Neuronal stem cell (in vitro differentiated cells): ENCODE measurements at regions not wholly inside any gene's neighbourhood (a gene's known extent, or its start where the extent isn't known, plus 50 kb on each side); places are given as distances from the start of the nearest gene placed in this dataset.

Experiments
- DNase-seq: peaks from one replicate; pipeline ENCODE4 v3.0.0-alpha.2; 2013; ENCODE audit warnings: low spot score
- H2AFZ ChIP-seq: one replicate; pipeline ENCODE4 v1.6.1; 2013; ENCODE audit warnings: mild to moderate bottlenecking, low read length, inconsistent platforms
- H2AK5ac ChIP-seq: 2 replicates; pipeline ENCODE4 v1.6.1; 2013; ENCODE audit warnings: low read depth, mild to moderate bottlenecking, inconsistent platforms, low read length, moderate library complexity, mixed read lengths
- H2BK120ac ChIP-seq: 2 replicates; pipeline ENCODE4 v1.6.1; 2013; ENCODE audit warnings: low read depth, mild to moderate bottlenecking, inconsistent platforms, low read length, moderate library complexity, mixed read lengths
- H2BK12ac ChIP-seq: one replicate; pipeline ENCODE4 v1.6.1; 2013; ENCODE audit warnings: low read length, inconsistent platforms
- H2BK15ac ChIP-seq: 2 replicates; pipeline ENCODE4 v1.6.1; 2013; ENCODE audit warnings: mild to moderate bottlenecking, low read length, inconsistent platforms, mixed read lengths
- H2BK5ac ChIP-seq: one replicate; pipeline ENCODE4 v1.6.1; 2013; ENCODE audit warnings: inconsistent platforms, mild to moderate bottlenecking, low read length, moderate library complexity
- H3K14ac ChIP-seq: one replicate; pipeline ENCODE4 v1.6.1; 2013; ENCODE audit warnings: low read length, inconsistent platforms
- H3K18ac ChIP-seq: 2 replicates; pipeline ENCODE4 v1.6.1; 2013; ENCODE audit warnings: low read length, inconsistent platforms
- H3K23ac ChIP-seq: 2 replicates; pipeline ENCODE4 v1.6.1; 2013; ENCODE audit warnings: low read depth, mild to moderate bottlenecking, mixed read lengths, low read length, inconsistent platforms; ENCODE audit not compliant: poor library complexity
- H3K27ac ChIP-seq: replicated peaks from 3 replicates; pipeline ENCODE4 v1.5.1; 2013; ENCODE audit warnings: low read length, inconsistent platforms
- H3K27me3 ChIP-seq, 3 experiments: 2 replicates each; pipeline ENCODE4 v1.6.1; 2013; ENCODE audit warnings: low read length in 3 of 3, mild to moderate bottlenecking in 2 of 3, inconsistent platforms in 1 of 3, low read depth in 1 of 3, mixed read lengths in 1 of 3, moderate library complexity in 1 of 3; ENCODE audit not compliant: control insufficient read depth in 3 of 3, insufficient read depth in 3 of 3
- H3K36me3 ChIP-seq, 2 donors: replicated peaks in 1 of 2; 2 replicates each; pipeline ENCODE4 v1.6.1; 2013; ENCODE audit warnings: low read length in 2 of 2; ENCODE audit not compliant: control insufficient read depth in 2 of 2, insufficient read depth in 2 of 2
- H3K4ac ChIP-seq: 2 replicates; pipeline ENCODE4 v1.6.1; 2013; ENCODE audit warnings: inconsistent platforms, mild to moderate bottlenecking, low read length, moderate library complexity
- H3K4me1 ChIP-seq, 2 donors: 1 replicate in 1 of 2; 2 replicates in 1 of 2; pipeline ENCODE4 v1.6.1; 2013; ENCODE audit warnings: low read length in 2 of 2, low read depth in 1 of 2; ENCODE audit not compliant: control insufficient read depth in 2 of 2, insufficient read depth in 1 of 2
- H3K4me2 ChIP-seq: one replicate; pipeline ENCODE4 v1.6.1; 2013; ENCODE audit warnings: mild to moderate bottlenecking, low read length, inconsistent platforms; ENCODE audit not compliant: insufficient read depth, poor library complexity, severe bottlenecking
- H3K4me3 ChIP-seq, 2 donors: 2 replicates each; pipeline ENCODE4 v1.5.1; 2013; ENCODE audit warnings: low read length in 2 of 2, mild to moderate bottlenecking in 2 of 2, inconsistent platforms in 1 of 2, moderate library complexity in 1 of 2
- H3K79me1 ChIP-seq: one replicate; pipeline ENCODE4 v1.6.1; 2013; ENCODE audit warnings: low read depth, mild to moderate bottlenecking, inconsistent platforms, low read length, moderate library complexity
- H3K9ac ChIP-seq: one replicate; pipeline ENCODE4 v1.6.1; 2013; ENCODE audit warnings: mild to moderate bottlenecking, low read depth, low read length, inconsistent platforms; ENCODE audit not compliant: poor library complexity
- H3K9me3 ChIP-seq, 2 donors: replicated peaks in 1 of 2; 2 replicates each; pipeline versions ENCODE3 to v1.6.1; 2013; ENCODE audit warnings: low read length in 2 of 2, mild to moderate bottlenecking in 2 of 2, inconsistent platforms in 1 of 2, low read depth in 1 of 2, mixed read lengths in 1 of 2, moderate library complexity in 1 of 2; ENCODE audit not compliant: control insufficient read depth in 2 of 2, insufficient read depth in 1 of 2
- H4K8ac ChIP-seq: one replicate; pipeline ENCODE4 v1.6.1; 2013; ENCODE audit warnings: low read depth, mild to moderate bottlenecking, inconsistent platforms, low read length, moderate library complexity
- H4K91ac ChIP-seq: one replicate; pipeline ENCODE4 v1.6.1; 2013; ENCODE audit warnings: low read length, low read depth, mild to moderate bottlenecking, inconsistent platforms; ENCODE audit not compliant: poor library complexity
- WGBS, 2 donors: extraction: QIAGEN DNeasy Blood & Tissue Kit; methylation state at CpG; one replicate each; pipeline ENCODE4 v1.1.7; 2013; ENCODE audit warnings: missing lambda C conversion rate in 2 of 2, mixed read lengths in 1 of 2; ENCODE audit not compliant: insufficient read length in 2 of 2, insufficient replicate concordance in 1 of 2; ENCODE audit errors: extremely low coverage in 2 of 2; 5-methylcytosine and 5-hydroxymethylcytosine counted together

DNA sequence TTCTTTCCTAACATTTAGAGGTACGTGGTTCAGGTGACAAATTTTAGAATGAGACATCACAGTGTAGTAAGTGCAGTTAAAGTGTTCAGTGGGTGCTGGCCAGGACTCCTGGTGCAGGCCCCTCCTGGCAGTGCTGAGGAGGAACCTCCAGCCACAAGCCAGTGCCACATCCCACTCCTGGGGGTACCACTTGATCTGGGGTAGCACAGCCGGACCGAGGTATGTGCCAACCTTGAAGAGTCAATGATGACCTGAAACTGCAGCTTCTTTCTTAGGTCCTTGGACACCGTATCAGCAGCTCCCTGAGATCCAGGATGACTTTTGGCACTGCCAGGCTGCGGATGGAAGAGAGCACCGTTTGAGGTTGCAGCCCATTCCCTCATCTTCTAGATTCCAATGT lies 310.4 kb upstream of the IRX4 start:
- H3K27me3 ChIP-seq: peaks cover 0 to 4% (median 0%) of the 10 kb centered on the region in 3 experiments
- no peak overlapping the region for H3K23ac ChIP-seq
- H3K79me1 ChIP-seq: no peaks in the 10 kb centered on the region
- peak overlapping the region; percentile 6 for H2AFZ ChIP-seq
- H3K4ac ChIP-seq: no peak overlapping the region
- H3K4me1 ChIP-seq: peaks cover 9 to 22% of the 10 kb centered on the region in 2 donors
- H3K36me3 ChIP-seq: no peaks in the 10 kb centered on the region
- no peak for DNase-seq
- no peak overlapping the region for H4K8ac ChIP-seq
- no peak overlapping the region for H2BK5ac ChIP-seq
- H3K27ac ChIP-seq: no peak overlapping the region
- WGBS, 2 donors: no CpG with 5 or more reads among the region's 6 CpGs
- H3K14ac ChIP-seq: no peak overlapping the region
- no peak overlapping the region for H2BK15ac ChIP-seq
- no peak overlapping the region for H3K9ac ChIP-seq
- H2BK12ac ChIP-seq: no peak overlapping the region
- peaks cover 9 to 17% of the 10 kb centered on the region in 2 donors for H3K9me3 ChIP-seq
- H4K91ac ChIP-seq: no peak overlapping the region
- no peak overlapping the region for H2BK120ac ChIP-seq
- peak overlapping the region; percentile 61 for H3K18ac ChIP-seq
- no peak overlapping the region for H2AK5ac ChIP-seq
- H3K4me3 ChIP-seq: no peak overlapping the region
- no peak overlapping the region for H3K4me2 ChIP-seq

- H2AFZ ChIP-seq: no peak overlapping the region
- no peak overlapping the region for H3K4ac ChIP-seq
- H3K9ac ChIP-seq: no peak overlapping the region
- H3K79me1 ChIP-seq: no peaks in the 10 kb centered on the region
- H2AK5ac ChIP-seq: no peak overlapping the region
- H3K14ac ChIP-seq: no peak overlapping the region
- peaks cover 6 to 15% of the 10 kb centered on the region in 2 donors for H3K4me1 ChIP-seq
- no peak overlapping the region for H3K4me2 ChIP-seq
- H2BK5ac ChIP-seq: no peak overlapping the region
- H2BK12ac ChIP-seq: no peak overlapping the region
- H3K18ac ChIP-seq: peak overlapping the region; percentile 62
- WGBS, 2 donors: no CpG with 5 or more reads among the region's 8 CpGs
- no peak overlapping the region for H4K91ac ChIP-seq
- no peak overlapping the region for H2BK120ac ChIP-seq
- no peak overlapping the region for H2BK15ac ChIP-seq
- H3K9me3 ChIP-seq: peaks cover 9 to 17% of the 10 kb centered on the region in 2 donors
- H3K36me3 ChIP-seq: no peaks in the 10 kb centered on the region
- H3K27ac ChIP-seq: no peak overlapping the region
- no peak overlapping the region for H3K4me3 ChIP-seq
- DNase-seq: no peak
- no peak overlapping the region for H4K8ac ChIP-seq
- no peak overlapping the region for H3K23ac ChIP-seq
- H3K27me3 ChIP-seq: peaks cover 0 to 4% (median 0%) of the 10 kb centered on the region in 3 experiments
Observed at GRCh38 chr5:2192496-2192895, 309.8 kb upstream of the IRX4 start.

DNA sequence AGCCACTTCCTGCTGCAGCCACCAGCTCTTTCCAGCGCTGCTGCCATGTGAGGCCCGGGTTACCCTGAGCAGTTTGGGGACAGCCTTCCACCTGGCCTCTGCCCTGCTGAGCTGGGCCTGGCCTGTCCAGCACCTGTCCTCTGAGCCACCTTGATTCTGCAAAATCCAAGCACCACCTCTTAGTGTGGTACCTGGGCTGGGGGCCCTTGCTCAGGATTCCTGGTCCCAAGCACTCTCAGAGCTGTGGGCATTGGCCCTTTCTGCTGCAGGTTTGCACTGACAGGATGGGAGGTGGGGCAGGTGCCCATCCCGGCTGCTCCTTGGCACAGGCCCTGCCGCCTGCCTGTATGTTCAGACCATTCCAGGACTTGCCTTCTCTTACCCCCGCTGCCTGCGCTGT lies 309.2 kb upstream of the IRX4 start:
- Histone ChIP-seq H3K4me3 (peak overlapping the region in 1 of 2 donors; percentile 35), H2BK120ac (no peak overlapping the region), H2AFZ (no peak overlapping the region), H3K4me1 (peaks cover 3 to 11% of the 10 kb centered on the region in 2 donors), H3K14ac (no peak overlapping the region), H3K9ac (no peak overlapping the region), H4K91ac (no peak overlapping the region), H3K4ac (no peak overlapping the region), H3K27ac (no peak overlapping the region), H3K18ac (no peak overlapping the region), H3K27me3 (peaks cover 0 to 6% (median 0%) of the 10 kb centered on the region in 3 experiments), H4K8ac (no peak overlapping the region), H2BK12ac (no peak overlapping the region), H3K79me1 (no peaks in the 10 kb centered on the region), H2AK5ac (no peak overlapping the region), H3K36me3 (no peaks in the 10 kb centered on the region), H3K4me2 (no peak overlapping the region), H2BK5ac (no peak overlapping the region), H3K23ac (no peak overlapping the region), H2BK15ac (no peak overlapping the region), H3K9me3 (peaks cover 9 to 17% of the 10 kb centered on the region in 2 donors)
- no CpG with 5 or more reads among the region's 6 CpGs for WGBS, 2 donors
- DNase-seq: no peak

- H2BK15ac ChIP-seq: no peak overlapping the region
- no peak overlapping the region for H3K14ac ChIP-seq
- H2BK120ac ChIP-seq: no peak overlapping the region
- peaks cover 9 to 14% of the 10 kb centered on the region in 2 donors for H3K9me3 ChIP-seq
- H2BK12ac ChIP-seq: no peak overlapping the region
- H2AK5ac ChIP-seq: no peak overlapping the region
- no peak overlapping the region for H2BK5ac ChIP-seq
- no peak overlapping the region for H3K4me2 ChIP-seq
- no peak overlapping the region for H4K8ac ChIP-seq
- no peaks in the 10 kb centered on the region for H3K4me1 ChIP-seq
- WGBS, 2 donors: no CpG with 5 or more reads among the region's 9 CpGs
- H3K79me1 ChIP-seq: no peaks in the 10 kb centered on the region
- H3K36me3 ChIP-seq: no peaks in the 10 kb centered on the region
- H4K91ac ChIP-seq: no peak overlapping the region
- H2AFZ ChIP-seq: no peak overlapping the region
- DNase-seq: no peak
- no peak overlapping the region for H3K9ac ChIP-seq
- no peak overlapping the region for H3K27ac ChIP-seq
- H3K4me3 ChIP-seq: no peak overlapping the region
- no peak overlapping the region for H3K18ac ChIP-seq
- no peak overlapping the region for H3K4ac ChIP-seq
- H3K23ac ChIP-seq: no peak overlapping the region
- H3K27me3 ChIP-seq: peaks cover 0 to 4% (median 0%) of the 10 kb centered on the region in 3 experiments
Observed at GRCh38 chr5:2190549-2190948, 307.8 kb upstream of the IRX4 start.
